Neural cell (in vitro differentiated cells): ENCODE measurements at regions not wholly inside any gene's neighbourhood (a gene's known extent, or its start where the extent isn't known, plus 50 kb on each side); places are given as distances from the start of the nearest gene placed in this dataset.

Source experiments
- H2AFZ ChIP-seq: fragments of 200-600, 300-800 bp; sonication (generic), shearing (Covaris generic); 2 replicates; pipeline ENCODE4 v1.6.0; 2014; ENCODE audit warnings: low read depth, mild to moderate bottlenecking, antibody characterized with exemption, low read length, moderate library complexity
- H3F3A ChIP-seq: fragments of 200-600 bp; shearing (Covaris generic); 2 replicates; pipeline ENCODE4 v1.6.1; 2016; ENCODE audit warnings: mild to moderate bottlenecking, moderate library complexity, mixed read lengths, antibody characterized with exemption, low read length; ENCODE audit not compliant: insufficient read depth, poor library complexity, severe bottlenecking
- H3K27ac ChIP-seq: fragments of 200-600, 300-800 bp; sonication (generic), shearing (Covaris generic); 2 replicates; pipeline ENCODE4 v1.5.1; 2014; ENCODE audit warnings: mild to moderate bottlenecking, low read length, moderate library complexity
- H3K27me3 ChIP-seq: fragments of 300-800, 200-600 bp; sonication (generic), shearing (Covaris generic); 2 replicates; pipeline ENCODE4 v1.6.0; 2014; ENCODE audit warnings: mild to moderate bottlenecking, low read depth, low read length, moderate library complexity; ENCODE audit not compliant: insufficient read depth
- H3K36me3 ChIP-seq: fragments of 300-800, 200-600 bp; sonication (generic), shearing (Covaris generic); 2 replicates; pipeline ENCODE4 v1.5.1; 2014; ENCODE audit warnings: mild to moderate bottlenecking, antibody characterized with exemption, low read length, moderate library complexity; ENCODE audit not compliant: insufficient read depth
- H3K4me2 ChIP-seq: fragments of 300-800, 200-600 bp; sonication (generic), shearing (Covaris generic); 2 replicates; pipeline ENCODE4 v1.6.0; 2014; ENCODE audit warnings: mild to moderate bottlenecking, low read length
- H3K4me3 ChIP-seq: fragments of 300-800, 200-600 bp; sonication (generic), shearing (Covaris generic); 2 replicates; pipeline ENCODE4 v1.5.1; 2014; ENCODE audit warnings: mild to moderate bottlenecking, low read length, moderate library complexity
- H3K79me2 ChIP-seq: fragments of 200-600 bp; shearing (Covaris generic); replicated peaks from 2 replicates; pipeline ENCODE4 v1.6.0; 2014; ENCODE audit warnings: mild to moderate bottlenecking, low read length, moderate library complexity; ENCODE audit not compliant: insufficient read depth
- H3K9ac ChIP-seq: fragments of 300-800, 200-600 bp; sonication (generic), shearing (Covaris generic); 2 replicates; pipeline ENCODE4 v1.6.1; 2016; ENCODE audit warnings: mild to moderate bottlenecking, low read length, mixed read lengths
- H3K9me2 ChIP-seq: fragments of 200-600 bp; shearing (Covaris generic); 2 replicates; pipeline ENCODE4 v1.6.1; 2016; ENCODE audit warnings: mild to moderate bottlenecking, low read length, mixed read lengths; ENCODE audit not compliant: insufficient read depth
- H3K9me3 ChIP-seq: fragments of 200-600, 300-800 bp; sonication (generic), shearing (Covaris generic); 2 replicates; pipeline ENCODE4 v1.6.1; 2016; ENCODE audit warnings: mild to moderate bottlenecking, mixed run types, low read length, moderate library complexity, mixed read lengths
- H4K20me1 ChIP-seq: fragments of 200-600 bp; shearing (Covaris generic); 2 replicates; pipeline ENCODE4 v1.6.1; 2016; ENCODE audit warnings: mild to moderate bottlenecking, mixed run types; ENCODE audit not compliant: insufficient read depth
- EP300 ChIP-seq: fragments of 450-650 bp; conservative IDR thresholded peaks from 2 replicates; pipeline ENCODE4 v1.6.1; 2014; ENCODE audit warnings: antibody characterized with exemption, mild to moderate bottlenecking, moderate library complexity; ENCODE audit not compliant: poor library complexity, severe bottlenecking
- EZH2 ChIP-seq: fragments of 200-600, 300-800 bp; shearing (Covaris generic), sonication (generic); IDR thresholded peaks from 2 replicates; pipeline ENCODE4 v1.6.1; 2014; ENCODE audit warnings: antibody characterized with exemption, low read length, borderline replicate concordance, mild to moderate bottlenecking; ENCODE audit not compliant: insufficient read depth, poor library complexity, severe bottlenecking
- MXI1 ChIP-seq: fragments of 450-650 bp; conservative IDR thresholded peaks from 2 replicates; pipeline ENCODE4 v1.6.1; 2014; ENCODE audit warnings: antibody characterized with exemption, mild to moderate bottlenecking; ENCODE audit not compliant: poor library complexity, severe bottlenecking
- RAD21 ChIP-seq: fragments of 450-650 bp; conservative IDR thresholded peaks from 2 replicates; pipeline ENCODE4 v1.6.1; 2014; ENCODE audit warnings: antibody characterized with exemption, mild to moderate bottlenecking, moderate library complexity
- SMC3 ChIP-seq: fragments of 450-650 bp; conservative IDR thresholded peaks from 2 replicates; pipeline ENCODE4 v1.6.1; 2014; ENCODE audit warnings: antibody characterized with exemption, mild to moderate bottlenecking, moderate library complexity; ENCODE audit not compliant: poor library complexity
- TAF1 ChIP-seq: IDR thresholded peaks from 2 replicates; pipeline ENCODE4 v1.6.1; 2012; ENCODE audit warnings: low read depth
- TF ChIP-seq, protein P1 (sequence below): IDR thresholded peaks from 2 replicates; pipeline ENCODE4 v1.6.1; 2012; ENCODE audit warnings: borderline replicate concordance
- TF ChIP-seq, protein P2 (sequence below): fragments of 450-650 bp; IDR thresholded peaks from 2 replicates; pipeline ENCODE4 v1.5.1; 2014; ENCODE audit warnings: antibody characterized with exemption, mild to moderate bottlenecking, moderate library complexity; ENCODE audit not compliant: poor library complexity, severe bottlenecking

DNA sequence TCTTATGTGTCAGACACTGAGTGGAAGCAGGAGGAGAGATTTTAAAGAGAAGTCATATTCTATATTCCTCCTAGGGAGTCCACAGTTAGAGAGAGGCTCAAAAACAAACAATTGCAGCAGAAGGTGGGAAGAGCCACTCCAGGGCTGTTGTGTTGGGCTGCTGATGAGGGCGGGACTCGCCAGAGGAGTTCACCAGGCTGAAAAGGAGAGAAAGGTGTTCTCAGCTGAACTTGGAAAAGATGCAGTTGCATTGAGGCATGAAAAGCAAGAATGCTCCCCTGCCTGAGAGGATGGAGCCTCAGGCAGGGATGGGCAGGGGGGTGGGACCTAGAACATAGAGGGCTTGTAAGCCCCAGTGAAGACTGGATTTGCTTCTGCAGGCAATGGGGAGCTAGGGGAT, 324.2 kb downstream of the CXCL12 start:
- Histone ChIP-seq H3K27ac (no peak overlapping the region), H3K9ac (no peak overlapping the region), H3K27me3 (no peaks in the 10 kb centered on the region), H2AFZ (no peak overlapping the region), H3K9me3 (no peaks in the 10 kb centered on the region), H4K20me1 (no peaks in the 10 kb centered on the region), H3K9me2 (no peaks in the 10 kb centered on the region), H3K4me2 (no peak overlapping the region), H3K79me2 (no peaks in the 10 kb centered on the region), H3F3A (no peaks in the 10 kb centered on the region), H3K36me3 (no peaks in the 10 kb centered on the region), H3K4me3 (no peak overlapping the region)
- TF ChIP-seq RAD21 (no peak), MXI1 (no peak), TAF1 (no peak), EZH2 (no peak), SMC3 (no peak)

DNA sequence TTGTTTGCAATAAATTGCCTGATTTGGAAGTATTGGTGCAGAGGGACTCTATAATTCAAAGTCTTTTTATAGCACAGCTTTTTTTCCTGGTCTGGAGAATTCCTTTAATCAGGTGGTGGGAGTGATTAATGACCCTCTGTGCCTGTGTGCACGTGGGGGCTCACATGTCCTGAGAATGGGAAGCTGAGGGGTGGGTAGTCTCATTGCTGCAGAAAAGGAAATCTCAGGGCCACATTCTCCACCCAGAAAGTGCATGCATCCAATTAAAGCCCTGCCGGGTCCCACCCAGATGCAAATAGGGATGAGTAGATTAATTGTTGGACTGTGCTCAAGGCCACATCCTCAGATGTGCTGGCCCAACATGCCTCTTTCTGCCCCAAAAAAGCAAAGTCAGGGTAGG, 324.7 kb downstream of the CXCL12 start:
- Histone ChIP-seq H4K20me1 (no peaks in the 10 kb centered on the region), H3K9me3 (no peaks in the 10 kb centered on the region), H3K4me2 (no peak overlapping the region), H3K27me3 (no peaks in the 10 kb centered on the region), H2AFZ (no peak overlapping the region), H3K9ac (no peak overlapping the region), H3K4me3 (no peak overlapping the region), H3K27ac (no peak overlapping the region), H3F3A (no peaks in the 10 kb centered on the region), H3K36me3 (no peaks in the 10 kb centered on the region), H3K9me2 (no peaks in the 10 kb centered on the region), H3K79me2 (no peaks in the 10 kb centered on the region)
- TF ChIP-seq MXI1 (no peak), SMC3 (no peak), RAD21 (no peak)

DNA sequence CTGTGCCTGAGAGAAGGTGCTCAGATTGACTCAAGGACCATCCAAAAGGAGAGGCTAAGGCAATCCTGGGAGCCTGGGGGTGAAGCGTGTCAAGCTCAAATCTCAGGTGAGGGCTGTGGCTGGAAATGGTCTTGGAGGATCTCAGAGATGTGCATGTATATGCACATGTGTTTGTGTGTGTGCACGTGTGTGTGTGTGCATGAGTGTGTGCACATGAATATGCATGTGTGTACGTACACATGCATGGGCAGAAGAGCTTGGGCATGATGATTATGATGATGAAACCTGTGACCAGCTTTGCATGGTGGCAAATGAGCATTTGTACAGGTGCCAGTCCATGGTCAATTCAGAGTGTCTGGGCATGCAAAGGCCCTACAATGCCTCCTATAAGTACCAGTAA, 326.6 kb downstream of the CXCL12 start:
- no peak overlapping the region for H3K9ac ChIP-seq
- no peak overlapping the region for H3K4me2 ChIP-seq
- no peak overlapping the region for H2AFZ ChIP-seq
- H3F3A ChIP-seq: no peaks in the 10 kb centered on the region
- no peak overlapping the region for H3K4me3 ChIP-seq
- no peaks in the 10 kb centered on the region for H4K20me1 ChIP-seq
- H3K9me3 ChIP-seq: no peaks in the 10 kb centered on the region
- H3K27ac ChIP-seq: no peak overlapping the region
- TF ChIP-seq EP300: no peak
- TF ChIP-seq, protein P1, sequence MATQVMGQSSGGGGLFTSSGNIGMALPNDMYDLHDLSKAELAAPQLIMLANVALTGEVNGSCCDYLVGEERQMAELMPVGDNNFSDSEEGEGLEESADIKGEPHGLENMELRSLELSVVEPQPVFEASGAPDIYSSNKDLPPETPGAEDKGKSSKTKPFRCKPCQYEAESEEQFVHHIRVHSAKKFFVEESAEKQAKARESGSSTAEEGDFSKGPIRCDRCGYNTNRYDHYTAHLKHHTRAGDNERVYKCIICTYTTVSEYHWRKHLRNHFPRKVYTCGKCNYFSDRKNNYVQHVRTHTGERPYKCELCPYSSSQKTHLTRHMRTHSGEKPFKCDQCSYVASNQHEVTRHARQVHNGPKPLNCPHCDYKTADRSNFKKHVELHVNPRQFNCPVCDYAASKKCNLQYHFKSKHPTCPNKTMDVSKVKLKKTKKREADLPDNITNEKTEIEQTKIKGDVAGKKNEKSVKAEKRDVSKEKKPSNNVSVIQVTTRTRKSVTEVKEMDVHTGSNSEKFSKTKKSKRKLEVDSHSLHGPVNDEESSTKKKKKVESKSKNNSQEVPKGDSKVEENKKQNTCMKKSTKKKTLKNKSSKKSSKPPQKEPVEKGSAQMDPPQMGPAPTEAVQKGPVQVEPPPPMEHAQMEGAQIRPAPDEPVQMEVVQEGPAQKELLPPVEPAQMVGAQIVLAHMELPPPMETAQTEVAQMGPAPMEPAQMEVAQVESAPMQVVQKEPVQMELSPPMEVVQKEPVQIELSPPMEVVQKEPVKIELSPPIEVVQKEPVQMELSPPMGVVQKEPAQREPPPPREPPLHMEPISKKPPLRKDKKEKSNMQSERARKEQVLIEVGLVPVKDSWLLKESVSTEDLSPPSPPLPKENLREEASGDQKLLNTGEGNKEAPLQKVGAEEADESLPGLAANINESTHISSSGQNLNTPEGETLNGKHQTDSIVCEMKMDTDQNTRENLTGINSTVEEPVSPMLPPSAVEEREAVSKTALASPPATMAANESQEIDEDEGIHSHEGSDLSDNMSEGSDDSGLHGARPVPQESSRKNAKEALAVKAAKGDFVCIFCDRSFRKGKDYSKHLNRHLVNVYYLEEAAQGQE: no peak
- TF ChIP-seq EZH2: no peak
- no peak for TF ChIP-seq RAD21
- TF ChIP-seq, protein P2, sequence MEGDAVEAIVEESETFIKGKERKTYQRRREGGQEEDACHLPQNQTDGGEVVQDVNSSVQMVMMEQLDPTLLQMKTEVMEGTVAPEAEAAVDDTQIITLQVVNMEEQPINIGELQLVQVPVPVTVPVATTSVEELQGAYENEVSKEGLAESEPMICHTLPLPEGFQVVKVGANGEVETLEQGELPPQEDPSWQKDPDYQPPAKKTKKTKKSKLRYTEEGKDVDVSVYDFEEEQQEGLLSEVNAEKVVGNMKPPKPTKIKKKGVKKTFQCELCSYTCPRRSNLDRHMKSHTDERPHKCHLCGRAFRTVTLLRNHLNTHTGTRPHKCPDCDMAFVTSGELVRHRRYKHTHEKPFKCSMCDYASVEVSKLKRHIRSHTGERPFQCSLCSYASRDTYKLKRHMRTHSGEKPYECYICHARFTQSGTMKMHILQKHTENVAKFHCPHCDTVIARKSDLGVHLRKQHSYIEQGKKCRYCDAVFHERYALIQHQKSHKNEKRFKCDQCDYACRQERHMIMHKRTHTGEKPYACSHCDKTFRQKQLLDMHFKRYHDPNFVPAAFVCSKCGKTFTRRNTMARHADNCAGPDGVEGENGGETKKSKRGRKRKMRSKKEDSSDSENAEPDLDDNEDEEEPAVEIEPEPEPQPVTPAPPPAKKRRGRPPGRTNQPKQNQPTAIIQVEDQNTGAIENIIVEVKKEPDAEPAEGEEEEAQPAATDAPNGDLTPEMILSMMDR: no peak
- H3K79me2 ChIP-seq: no peaks in the 10 kb centered on the region
- no peaks in the 10 kb centered on the region for H3K36me3 ChIP-seq
- no peaks in the 10 kb centered on the region for H3K27me3 ChIP-seq
- H3K9me2 ChIP-seq: no peaks in the 10 kb centered on the region
